ENCODE measurements at regions not wholly inside any gene's neighbourhood (a gene's known extent, or its start where the extent isn't known, plus 50 kb on each side); places are given as distances from the start of the nearest gene placed in this dataset.
"Not testable (repeated sequence)": the region's sequence is repeated elsewhere in the genome, so short reads cannot be mapped to it uniquely, and the experiment has no call there.

- Histone ChIP-seq H3K9ac (ENCODE audit: low read depth, low read length) (peak overlapping the region; percentile 29; the same call in 1 of the 2 replicates), H3K4me1 (ENCODE audit: insufficient read depth, low read length) (peaks cover 31% of the 10 kb centered on the region), H3K36me3 (ENCODE audit: insufficient read depth, low read length) (no peaks in the 10 kb centered on the region), H3K9me3 (ENCODE audit: control insufficient read depth, insufficient read depth, low read length) (no peaks in the 10 kb centered on the region)
These were observed 56.0 kb upstream of the MID1 start for GRCh38 chrX:10676235-10676957.

GRCh38 chrX:10677490-10677889 is 57.1 kb upstream of the MID1 start:
- H3K9ac ChIP-seq (ENCODE audit: low read depth, low read length) = 0 out of 2 replicates have a peak overlapping the region, but pooled peaks have one; percentile 1
- peaks cover 31% of the 10 kb centered on the region for H3K4me1 ChIP-seq (ENCODE audit: insufficient read depth, low read length)
- H3K9me3 ChIP-seq (ENCODE audit: control insufficient read depth, insufficient read depth, low read length) = no peaks in the 10 kb centered on the region
- no peaks in the 10 kb centered on the region for H3K36me3 ChIP-seq (ENCODE audit: insufficient read depth, low read length)

GRCh38 chrX:10679387-10679786 is 59.0 kb upstream of the MID1 start:
- Histone ChIP-seq H3K4me1 (ENCODE audit: insufficient read depth, low read length) (peaks cover 30% of the 10 kb centered on the region), H3K9ac (ENCODE audit: low read depth, low read length) (no peak overlapping the region), H3K36me3 (ENCODE audit: insufficient read depth, low read length) (no peaks in the 10 kb centered on the region), H3K9me3 (ENCODE audit: control insufficient read depth, insufficient read depth, low read length) (no peaks in the 10 kb centered on the region)

GRCh38 chrX:10681167-10681566 is 60.8 kb upstream of the MID1 start:
- Histone ChIP-seq H3K9ac (ENCODE audit: low read depth, low read length) (no peak overlapping the region), H3K9me3 (ENCODE audit: control insufficient read depth, insufficient read depth, low read length) (no peaks in the 10 kb centered on the region), H3K36me3 (ENCODE audit: insufficient read depth, low read length) (no peaks in the 10 kb centered on the region), H3K4me1 (ENCODE audit: insufficient read depth, low read length) (peaks cover 15% of the 10 kb centered on the region)

- H3K9ac ChIP-seq (ENCODE audit: low read depth, low read length); H3K9me3 ChIP-seq (ENCODE audit: control insufficient read depth, insufficient read depth, low read length); H3K36me3 ChIP-seq (ENCODE audit: insufficient read depth, low read length): not testable (repeated sequence)
- H3K4me1 ChIP-seq (ENCODE audit: insufficient read depth, low read length) = peaks cover 15% of the 10 kb centered on the region
These were observed 63.2 kb upstream of the MID1 start for GRCh38 chrX:10683631-10684030.

GRCh38 chrX:10685923-10686595 is 65.7 kb upstream of the MID1 start:
- Histone ChIP-seq H3K36me3 (ENCODE audit: insufficient read depth, low read length) (no peaks in the 10 kb centered on the region), H3K9ac (ENCODE audit: low read depth, low read length) (no peak overlapping the region), H3K4me1 (ENCODE audit: insufficient read depth, low read length) (no peaks in the 10 kb centered on the region), H3K9me3 (ENCODE audit: control insufficient read depth, insufficient read depth, low read length) (peaks cover under 1% of the 10 kb centered on the region)

GRCh38 chrX:10691751-10692150 is 71.4 kb upstream of the MID1 start:
- not testable (repeated sequence) for H3K4me1 ChIP-seq (ENCODE audit: insufficient read depth, low read length); H3K9ac ChIP-seq (ENCODE audit: low read depth, low read length); H3K36me3 ChIP-seq (ENCODE audit: insufficient read depth, low read length)
- peaks cover 18% of the 10 kb centered on the region for H3K9me3 ChIP-seq (ENCODE audit: control insufficient read depth, insufficient read depth, low read length)

GRCh38 chrX:10697616-10698317 is 77.4 kb upstream of the MID1 start:
- Histone ChIP-seq H3K9me3 (ENCODE audit: control insufficient read depth, insufficient read depth, low read length) (peaks cover 4% of the 10 kb centered on the region; the same call in 1 of the 2 replicates), H3K4me1 (ENCODE audit: insufficient read depth, low read length) (no peaks in the 10 kb centered on the region; the same call in 1 of the 2 replicates), H3K9ac (ENCODE audit: low read depth, low read length) (no peak overlapping the region), H3K36me3 (ENCODE audit: insufficient read depth, low read length) (no peaks in the 10 kb centered on the region)

- no peaks in the 10 kb centered on the region; the same call in 1 of the 2 replicates for H3K4me1 ChIP-seq (ENCODE audit: insufficient read depth, low read length)
These were observed 77.9 kb upstream of the MID1 start for GRCh38 chrX:10698318-10698640.

GRCh38 chrX:10702031-10702430 is 81.6 kb upstream of the MID1 start:
- no peaks in the 10 kb centered on the region for H3K36me3 ChIP-seq (ENCODE audit: insufficient read depth, low read length)
- H3K9ac ChIP-seq (ENCODE audit: low read depth, low read length) = no peak overlapping the region
- H3K9me3 ChIP-seq (ENCODE audit: control insufficient read depth, insufficient read depth, low read length) = no peaks in the 10 kb centered on the region
- no peaks in the 10 kb centered on the region; the same call in 1 of the 2 replicates for H3K4me1 ChIP-seq (ENCODE audit: insufficient read depth, low read length)

More at GRCh38 chrX:10698318-10698640, 77.9 kb upstream of the MID1 start:
- no peaks in the 10 kb centered on the region for H3K9me3 ChIP-seq (ENCODE audit: control insufficient read depth, insufficient read depth, low read length)
- no peak overlapping the region for H3K9ac ChIP-seq (ENCODE audit: low read depth, low read length)
- no peaks in the 10 kb centered on the region for H3K36me3 ChIP-seq (ENCODE audit: insufficient read depth, low read length)

- not testable (repeated sequence) for H3K4me1 ChIP-seq (ENCODE audit: insufficient read depth, low read length); H3K36me3 ChIP-seq (ENCODE audit: insufficient read depth, low read length); H3K9ac ChIP-seq (ENCODE audit: low read depth, low read length); H3K9me3 ChIP-seq (ENCODE audit: control insufficient read depth, insufficient read depth, low read length)
These were observed 86.0 kb upstream of the MID1 start for GRCh38 chrX:10706342-10706741.

GRCh38 chrX:10707773-10708172 is 87.4 kb upstream of the MID1 start:
- Histone ChIP-seq H3K36me3 (ENCODE audit: insufficient read depth, low read length) (no peaks in the 10 kb centered on the region), H3K9me3 (ENCODE audit: control insufficient read depth, insufficient read depth, low read length) (no peaks in the 10 kb centered on the region), H3K4me1 (ENCODE audit: insufficient read depth, low read length) (peaks cover 2% of the 10 kb centered on the region; the same call in 1 of the 2 replicates), H3K9ac (ENCODE audit: low read depth, low read length) (no peak overlapping the region)

- Histone ChIP-seq H3K4me1 (ENCODE audit: insufficient read depth, low read length) (peaks cover 2% of the 10 kb centered on the region; the same call in 1 of the 2 replicates), H3K9me3 (ENCODE audit: control insufficient read depth, insufficient read depth, low read length) (no peaks in the 10 kb centered on the region), H3K36me3 (ENCODE audit: insufficient read depth, low read length) (no peaks in the 10 kb centered on the region), H3K9ac (ENCODE audit: low read depth, low read length) (no peak overlapping the region)
These were observed 88.9 kb upstream of the MID1 start for GRCh38 chrX:10709276-10709675.

- Histone ChIP-seq H3K4me1 (ENCODE audit: insufficient read depth, low read length) (peaks cover 1% of the 10 kb centered on the region; the same call in 1 of the 2 replicates), H3K36me3 (ENCODE audit: insufficient read depth, low read length) (no peaks in the 10 kb centered on the region), H3K9ac (ENCODE audit: low read depth, low read length) (no peak overlapping the region), H3K9me3 (ENCODE audit: control insufficient read depth, insufficient read depth, low read length) (peaks cover 4% of the 10 kb centered on the region; the same call in 1 of the 2 replicates)
These were observed 94.1 kb upstream of the MID1 start for GRCh38 chrX:10714531-10714930.
